ENCODE measurements at regions not wholly inside any gene's neighbourhood (a gene's known extent, or its start where the extent isn't known, plus 50 kb on each side); places are given as distances from the start of the nearest gene placed in this dataset.

- DNase-seq (ENCODE audit: low read depth, low spot score) (no peak), ATAC-seq (no peak)
- BruUV-seq (replicated peaks): no TSS peak
- Histone ChIP-seq H3K4me3 (replicated peaks in 1 of 2; ENCODE audit: low read depth in 1 of 2, low read length in 2 of 2) (no peak overlapping the region), H3K27ac (ENCODE audit: low read depth, low read length) (no peak overlapping the region), H3K9me3 (ENCODE audit: control insufficient read depth in 1 of 2, insufficient read depth in 1 of 2, low read depth in 1 of 2, low read length in 2 of 2) (no peaks in the 10 kb centered on the region; a peak in 1 of 4 replicates), H2AFZ (ENCODE audit: low read depth, low read length, poor library complexity, severe bottlenecking) (no peak overlapping the region), H3K36me3 (ENCODE audit: control insufficient read depth in 1 of 2, insufficient read depth in 2 of 2, low read length in 2 of 2) (no peaks in the 10 kb centered on the region), H3K9ac (ENCODE audit: low read length) (no peak overlapping the region), H3K4me1 (ENCODE audit: control insufficient read depth in 1 of 2, insufficient read depth in 2 of 2, low read length in 2 of 2) (no peaks in the 10 kb centered on the region), H3K79me2 (ENCODE audit: insufficient read depth, low read length) (no peaks in the 10 kb centered on the region), H3K9me2 (ENCODE audit: insufficient read depth) (no peaks in the 10 kb centered on the region), H3K4me2 (ENCODE audit: low read length) (no peak overlapping the region), H3K27me3 (ENCODE audit: insufficient read depth, low read length) (no peaks in the 10 kb centered on the region), H4K20me1 (ENCODE audit: insufficient read depth) (no peaks in the 10 kb centered on the region)
- ChIA-PET RAD21 (ENCODE audit: low non-redundant PET in 1 of 2, low total read pairs in 2 of 2, uncharacterized antibody in 2 of 2, unreplicated experiment in 2 of 2) (no interaction called here), POLR2A (no interaction called here), CTCF (no interaction called here)
- intact Hi-C loops (cut with micrococcal nuclease): no loop called here
- TF ChIP-seq YY1 (IDR thresholded peaks at IDR 0.05; ENCODE audit: extremely low read depth, insufficient replicate concordance, low read depth, low read length) (no peak), CTCF (IDR thresholded peaks at IDR 0.05 in 2 of 3, conservative IDR thresholded peaks at IDR 0.05 in 1 of 3; ENCODE audit: borderline replicate concordance in 1 of 3, insufficient read depth in 1 of 3, low read depth in 2 of 3, low read length in 2 of 3) (no peak), POLR2A (IDR thresholded peaks at IDR 0.05; ENCODE audit: borderline replicate concordance, extremely low read depth, insufficient read depth, insufficient read length) (no peak), REST (IDR thresholded peaks at IDR 0.05; ENCODE audit: low read depth) (no peak), SRF (IDR thresholded peaks at IDR 0.05; ENCODE audit: low read depth) (no peak), CBX3 (IDR thresholded peaks at IDR 0.05; ENCODE audit: low read depth) (no peak), SIN3A (IDR thresholded peaks at IDR 0.05; ENCODE audit: low read depth) (no peak), ZBTB33 (IDR thresholded peaks at IDR 0.05; ENCODE audit: extremely low read depth, insufficient replicate concordance, low read length) (no peak), CEBPB (IDR thresholded peaks at IDR 0.05; ENCODE audit: low read depth) (no peak), ELF1 (IDR thresholded peaks at IDR 0.05; ENCODE audit: borderline replicate concordance, low read depth) (no peak), POLR2AphosphoS5 (IDR thresholded peaks at IDR 0.05; ENCODE audit: low read depth, low read length) (no peak), RAD21 (IDR thresholded peaks at IDR 0.05; ENCODE audit: low read depth) (no peak), ZFX (IDR thresholded peaks at IDR 0.05) (no peak), TCF7L2 (IDR thresholded peaks at IDR 0.05; ENCODE audit: borderline replicate concordance, extremely low read depth, insufficient read depth, insufficient read length) (no peak), ATF3 (IDR thresholded peaks at IDR 0.05) (no peak), JUND (IDR thresholded peaks at IDR 0.05) (no peak), FOSL1 (IDR thresholded peaks at IDR 0.05; ENCODE audit: low read depth) (no peak)
Observed at GRCh38 chr2:164368896-164369295, 252.4 kb downstream of the GRB14 start.
